ENCODE measurements at regions not wholly inside any gene's neighbourhood (a gene's known extent, or its start where the extent isn't known, plus 50 kb on each side); places are given as distances from the start of the nearest gene placed in this dataset.

DNA sequence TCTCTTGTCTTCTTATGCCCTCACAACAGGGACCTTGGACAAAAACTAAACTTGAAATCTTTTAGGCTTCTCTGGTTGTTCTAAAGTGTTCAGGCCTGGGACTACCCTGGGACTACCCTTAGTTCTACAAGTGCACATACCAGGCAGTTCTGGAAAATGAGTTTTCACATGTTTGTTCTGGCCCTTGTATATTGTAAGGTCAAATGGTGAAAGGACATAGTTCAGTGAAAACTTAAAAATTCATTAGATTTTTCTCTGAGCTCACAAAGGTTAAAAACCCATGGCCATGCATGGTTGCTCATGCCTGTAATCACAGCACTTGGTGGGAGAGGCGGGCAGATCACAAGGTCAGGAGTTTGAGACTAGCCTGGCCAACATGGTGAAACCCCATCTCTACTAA is 875.5 kb upstream of the FAM98A start:
- no peak for TF ChIP-seq EZH2phosphoT487 (IDR thresholded peaks at IDR 0.05; ENCODE audit: borderline replicate concordance)
- TF ChIP-seq, protein P1, sequence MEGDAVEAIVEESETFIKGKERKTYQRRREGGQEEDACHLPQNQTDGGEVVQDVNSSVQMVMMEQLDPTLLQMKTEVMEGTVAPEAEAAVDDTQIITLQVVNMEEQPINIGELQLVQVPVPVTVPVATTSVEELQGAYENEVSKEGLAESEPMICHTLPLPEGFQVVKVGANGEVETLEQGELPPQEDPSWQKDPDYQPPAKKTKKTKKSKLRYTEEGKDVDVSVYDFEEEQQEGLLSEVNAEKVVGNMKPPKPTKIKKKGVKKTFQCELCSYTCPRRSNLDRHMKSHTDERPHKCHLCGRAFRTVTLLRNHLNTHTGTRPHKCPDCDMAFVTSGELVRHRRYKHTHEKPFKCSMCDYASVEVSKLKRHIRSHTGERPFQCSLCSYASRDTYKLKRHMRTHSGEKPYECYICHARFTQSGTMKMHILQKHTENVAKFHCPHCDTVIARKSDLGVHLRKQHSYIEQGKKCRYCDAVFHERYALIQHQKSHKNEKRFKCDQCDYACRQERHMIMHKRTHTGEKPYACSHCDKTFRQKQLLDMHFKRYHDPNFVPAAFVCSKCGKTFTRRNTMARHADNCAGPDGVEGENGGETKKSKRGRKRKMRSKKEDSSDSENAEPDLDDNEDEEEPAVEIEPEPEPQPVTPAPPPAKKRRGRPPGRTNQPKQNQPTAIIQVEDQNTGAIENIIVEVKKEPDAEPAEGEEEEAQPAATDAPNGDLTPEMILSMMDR (conservative IDR thresholded peaks at IDR 0.05; ENCODE audit: low read length), result no peak
